SJSA1 (cell line): ENCODE measurements at regions not wholly inside any gene's neighbourhood (a gene's known extent, or its start where the extent isn't known, plus 50 kb on each side); places are given as distances from the start of the nearest gene placed in this dataset.
A peak's percentile ranks its signal among the peaks of the same experiment; 100 is the strongest.

ENCODE experiments used
- DNase-seq, 2 experiments: peaks; one replicate each; pipeline ENCODE4 v3.0.0-alpha.2; 2015 to 2020; ENCODE audit warnings: low spot score in 2 of 2, low read depth in 1 of 2
- H3K27ac ChIP-seq: fragments of 250-450 bp; sonication (Bioruptor Pico); 2 replicates; pipeline ENCODE4 v1.5.1; 2020; ENCODE audit warnings: mild to moderate bottlenecking, moderate library complexity
- H3K27me3 ChIP-seq: fragments of 250-450 bp; sonication (Bioruptor Pico); replicated peaks from 2 replicates; pipeline ENCODE4 v1.5.1; 2020; ENCODE audit warnings: mild to moderate bottlenecking, moderate library complexity
- H3K36me3 ChIP-seq: fragments of 250-450 bp; sonication (Bioruptor Pico); 2 replicates; pipeline ENCODE4 v1.5.1; 2020; ENCODE audit warnings: mild to moderate bottlenecking
- H3K4me1 ChIP-seq: fragments of 250-450 bp; sonication (Bioruptor Pico); replicated peaks from 2 replicates; pipeline ENCODE4 v1.6.1; 2021; ENCODE audit warnings: mild to moderate bottlenecking
- H3K4me3 ChIP-seq: fragments of 250-450 bp; sonication (Bioruptor Pico); 2 replicates; pipeline ENCODE4 v1.5.1; 2020; ENCODE audit warnings: mild to moderate bottlenecking
- H3K9me3 ChIP-seq: fragments of 250-450 bp; sonication (Bioruptor Pico); replicated peaks from 2 replicates; pipeline ENCODE4 v1.5.1; 2020; ENCODE audit warnings: mild to moderate bottlenecking

GRCh38 chr16:85398688-85399582 is 214.2 kb upstream of the GSE1 start:
- Histone ChIP-seq H3K9me3 (peaks cover 8% of the 10 kb centered on the region), H3K27ac (no peak overlapping the region), H3K36me3 (peaks cover 2% of the 10 kb centered on the region), H3K27me3 (no peaks in the 10 kb centered on the region), H3K4me3 (no peak overlapping the region), H3K4me1 (peaks cover 28% of the 10 kb centered on the region)
- DNase-seq, result peak in 1 of 2 experiments; percentile 36

- Histone ChIP-seq H3K27me3 (no peaks in the 10 kb centered on the region), H3K4me3 (no peak overlapping the region), H3K27ac (no peak overlapping the region), H3K9me3 (peaks cover 8% of the 10 kb centered on the region), H3K36me3 (peaks cover 2% of the 10 kb centered on the region), H3K4me1 (peaks cover 24% of the 10 kb centered on the region)
- peak in 1 of 2 experiments; percentile 34 for DNase-seq
These were observed 213.4 kb upstream of the GSE1 start for GRCh38 chr16:85399583-85400284.

- peak in 1 of 2 experiments; percentile 27 for DNase-seq
These were observed 212.6 kb upstream of the GSE1 start for GRCh38 chr16:85400305-85401205.

GRCh38 chr16:85401370-85401916 is 211.7 kb upstream of the GSE1 start:
- H3K36me3 ChIP-seq, result peaks cover 2% of the 10 kb centered on the region
- H3K9me3 ChIP-seq, result peaks cover 8% of the 10 kb centered on the region
- H3K4me1 ChIP-seq, result peaks cover 8% of the 10 kb centered on the region
- H3K4me3 ChIP-seq, result no peak overlapping the region
- no peak overlapping the region for H3K27ac ChIP-seq
- H3K27me3 ChIP-seq, result no peaks in the 10 kb centered on the region
- peak in 1 of 2 experiments; percentile 41 for DNase-seq

More at GRCh38 chr16:85400305-85401205, 212.6 kb upstream of the GSE1 start:
- no peaks in the 10 kb centered on the region for H3K27me3 ChIP-seq
- peaks cover 2% of the 10 kb centered on the region for H3K36me3 ChIP-seq
- H3K4me3 ChIP-seq, result no peak overlapping the region
- H3K9me3 ChIP-seq, result peaks cover 8% of the 10 kb centered on the region
- H3K27ac ChIP-seq, result no peak overlapping the region
- H3K4me1 ChIP-seq, result peaks cover 16% of the 10 kb centered on the region

GRCh38 chr16:85401917-85402766 is 211.0 kb upstream of the GSE1 start:
- Histone ChIP-seq H3K4me1 (peaks cover 6% of the 10 kb centered on the region), H3K9me3 (peaks cover 8% of the 10 kb centered on the region), H3K27me3 (no peaks in the 10 kb centered on the region), H3K4me3 (no peak overlapping the region), H3K27ac (no peak overlapping the region), H3K36me3 (peaks cover 2% of the 10 kb centered on the region)
- DNase-seq, result peak in 1 of 2 experiments; percentile 41

- H3K27me3 ChIP-seq, result no peaks in the 10 kb centered on the region
- H3K9me3 ChIP-seq, result peaks cover 8% of the 10 kb centered on the region
- H3K27ac ChIP-seq, result no peak overlapping the region
- H3K4me3 ChIP-seq, result no peak overlapping the region
- no peaks in the 10 kb centered on the region; the same call in 1 of the 2 replicates for H3K36me3 ChIP-seq
- peak in 1 of 2 experiments; percentile 57 for DNase-seq
- H3K4me1 ChIP-seq, result peaks cover 6% of the 10 kb centered on the region
These were observed 210.0 kb upstream of the GSE1 start for GRCh38 chr16:85402910-85403692.

- peaks cover 6% of the 10 kb centered on the region for H3K4me1 ChIP-seq
- no peaks in the 10 kb centered on the region; the same call in 1 of the 2 replicates for H3K36me3 ChIP-seq
- no peak overlapping the region for H3K27ac ChIP-seq
- DNase-seq, result peak in 1 of 2 experiments; percentile 20
- no peaks in the 10 kb centered on the region for H3K27me3 ChIP-seq
- H3K9me3 ChIP-seq, result peaks cover 8% of the 10 kb centered on the region
- H3K4me3 ChIP-seq, result no peak overlapping the region
These were observed 209.4 kb upstream of the GSE1 start for GRCh38 chr16:85403693-85404092.

- DNase-seq, result peak in 1 of 2 experiments; percentile 40
These were observed 200.1 kb upstream of the GSE1 start for GRCh38 chr16:85412911-85413520.

GRCh38 chr16:85413691-85414663 is 199.1 kb upstream of the GSE1 start:
- H3K27me3 ChIP-seq, result no peaks in the 10 kb centered on the region
- H3K27ac ChIP-seq, result no peak overlapping the region
- no peaks in the 10 kb centered on the region; the same call in 1 of the 2 replicates for H3K9me3 ChIP-seq
- DNase-seq, result peak in 1 of 2 experiments; percentile 19
- no peaks in the 10 kb centered on the region for H3K4me1 ChIP-seq
- no peaks in the 10 kb centered on the region for H3K36me3 ChIP-seq
- no peak overlapping the region for H3K4me3 ChIP-seq

More at GRCh38 chr16:85412911-85413520, 200.1 kb upstream of the GSE1 start:
- Histone ChIP-seq H3K36me3 (no peaks in the 10 kb centered on the region), H3K27ac (no peak overlapping the region), H3K4me3 (no peak overlapping the region), H3K27me3 (no peaks in the 10 kb centered on the region), H3K9me3 (no peaks in the 10 kb centered on the region; the same call in 1 of the 2 replicates), H3K4me1 (no peaks in the 10 kb centered on the region)

- Histone ChIP-seq H3K4me1 (peaks cover under 1% of the 10 kb centered on the region; the same call in 1 of the 2 replicates), H3K36me3 (no peaks in the 10 kb centered on the region)
- peak in 1 of 2 experiments; percentile 38 for DNase-seq
These were observed 197.7 kb upstream of the GSE1 start for GRCh38 chr16:85415196-85416090.

More at GRCh38 chr16:85415196-85416090, 197.7 kb upstream of the GSE1 start:
- Histone ChIP-seq H3K27ac (no peak overlapping the region), H3K9me3 (no peaks in the 10 kb centered on the region; the same call in 1 of the 2 replicates), H3K27me3 (no peaks in the 10 kb centered on the region), H3K4me3 (no peak overlapping the region)
